ENCODE measurements at regions not wholly inside any gene's neighbourhood (a gene's known extent, or its start where the extent isn't known, plus 50 kb on each side); places are given as distances from the start of the nearest gene placed in this dataset.

GRCh38 chr5:6080436-6080835, 297.9 kb downstream of the MED10 start:
- no peak for TF ChIP-seq ZNF335 (tag by site-specific recombination; conservative IDR thresholded peaks at IDR 0.05)
- no peak for TF ChIP-seq TRIM28 (IDR thresholded peaks at IDR 0.05; ENCODE audit: borderline replicate concordance, low read length)
- TF ChIP-seq ZNF76 (tag by site-specific recombination; IDR thresholded peaks at IDR 0.05; ENCODE audit: borderline replicate concordance, low read depth): no peak
- no peak for TF ChIP-seq ZNF449 (tag by site-specific recombination; IDR thresholded peaks at IDR 0.05)
- no peak for TF ChIP-seq ZSCAN4 (tag by site-specific recombination; IDR thresholded peaks at IDR 0.05)
- no peak for TF ChIP-seq ZFP37 (tag by site-specific recombination; IDR thresholded peaks at IDR 0.05)
